HG03469 (cell line): ENCODE measurements at regions not wholly inside any gene's neighbourhood (a gene's known extent, or its start where the extent isn't known, plus 50 kb on each side); places are given as distances from the start of the nearest gene placed in this dataset.
"Not testable (repeated sequence)": the region's sequence is repeated elsewhere in the genome, so short reads cannot be mapped to it uniquely, and the experiment has no call there.

Experiments
- ATAC-seq: cut with Tn5 transposase; IDR thresholded peaks from one replicate; pipeline ENCODE4 v1.9.1; 2021; ENCODE audit warnings: mild to moderate bottlenecking, moderate library complexity, moderate number of reproducible peaks; ENCODE audit not compliant: unreplicated experiment

- no peak for ATAC-seq
These were observed 1955.4 kb upstream of the CDH6 start for GRCh38 chr5:29238115-29238514.

- no peak for ATAC-seq
These were observed 1962.3 kb upstream of the CDH6 start for GRCh38 chr5:29231154-29231553.

GRCh38 chr5:29230591-29230990 lies 1962.9 kb upstream of the CDH6 start:
- ATAC-seq: no peak

GRCh38 chr5:29229461-29229860 lies 1964.0 kb upstream of the CDH6 start:
- no peak for ATAC-seq

GRCh38 chr5:29218138-29218537 lies 1975.3 kb upstream of the CDH6 start:
- no peak for ATAC-seq

- no peak for ATAC-seq
These were observed 1978.6 kb upstream of the CDH6 start for GRCh38 chr5:29214839-29215238.

- no peak for ATAC-seq
These were observed 1980.0 kb upstream of the CDH6 start for GRCh38 chr5:29213475-29213874.

GRCh38 chr5:29208024-29208423 lies 1985.5 kb upstream of the CDH6 start:
- ATAC-seq: no peak

GRCh38 chr5:29203049-29203448 lies 1990.4 kb upstream of the CDH6 start:
- no peak for ATAC-seq

- ATAC-seq: no peak
These were observed 1995.6 kb upstream of the CDH6 start for GRCh38 chr5:29197631-29198454.

GRCh38 chr5:29193972-29194371 lies 1999.5 kb upstream of the CDH6 start:
- ATAC-seq: no peak

GRCh38 chr5:29191269-29192048 lies 2002.0 kb upstream of the CDH6 start:
- not testable (repeated sequence) for ATAC-seq

GRCh38 chr5:29190398-29190797 lies 2003.1 kb upstream of the CDH6 start:
- not testable (repeated sequence) for ATAC-seq

GRCh38 chr5:29186380-29186779 lies 2007.1 kb upstream of the CDH6 start:
- ATAC-seq: not testable (repeated sequence)

GRCh38 chr5:29185558-29185957 lies 2007.9 kb upstream of the CDH6 start:
- no peak for ATAC-seq

GRCh38 chr5:29175774-29176173 lies 2017.7 kb upstream of the CDH6 start:
- ATAC-seq: no peak

- no peak for ATAC-seq
These were observed 2022.9 kb upstream of the CDH6 start for GRCh38 chr5:29170599-29170998.

- ATAC-seq: no peak
These were observed 2023.6 kb upstream of the CDH6 start for GRCh38 chr5:29169886-29170285.

GRCh38 chr5:29162297-29162696 lies 2031.2 kb upstream of the CDH6 start:
- ATAC-seq: no peak

GRCh38 chr5:29161399-29162291 lies 2031.8 kb upstream of the CDH6 start:
- no peak for ATAC-seq

GRCh38 chr5:29157975-29158374 lies 2035.5 kb upstream of the CDH6 start:
- no peak for ATAC-seq
